HG02852 (cell line): ENCODE measurements at regions not wholly inside any gene's neighbourhood (a gene's known extent, or its start where the extent isn't known, plus 50 kb on each side); places are given as distances from the start of the nearest gene placed in this dataset.

Experiments used
- ATAC-seq: cut with Tn5 transposase; IDR thresholded peaks from one replicate; pipeline ENCODE4 v1.9.1; 2021; ENCODE audit warnings: mild to moderate bottlenecking, moderate library complexity; ENCODE audit not compliant: unreplicated experiment

- no peak for ATAC-seq
Measured at GRCh38 chr10:35922876-35923600, 280.9 kb upstream of the FZD8 start.

GRCh38 chr10:35921866-35922350 lies 279.8 kb upstream of the FZD8 start:
- no peak for ATAC-seq

GRCh38 chr10:35916791-35917190 lies 274.7 kb upstream of the FZD8 start:
- ATAC-seq, result no peak

GRCh38 chr10:35913628-35914027 lies 271.5 kb upstream of the FZD8 start:
- ATAC-seq, result no peak

GRCh38 chr10:35912615-35913569 lies 270.8 kb upstream of the FZD8 start:
- ATAC-seq, result no peak

GRCh38 chr10:35911954-35912353 lies 269.9 kb upstream of the FZD8 start:
- no peak for ATAC-seq

- ATAC-seq, result no peak
Measured at GRCh38 chr10:35911233-35911632, 269.1 kb upstream of the FZD8 start.

GRCh38 chr10:35910234-35910633 lies 268.1 kb upstream of the FZD8 start:
- no peak for ATAC-seq

GRCh38 chr10:35909121-35909720 lies 267.1 kb upstream of the FZD8 start:
- ATAC-seq, result no peak

GRCh38 chr10:35908451-35908850 lies 266.4 kb upstream of the FZD8 start:
- ATAC-seq, result no peak

GRCh38 chr10:35907548-35907947 lies 265.5 kb upstream of the FZD8 start:
- ATAC-seq, result no peak

- ATAC-seq, result no peak
Measured at GRCh38 chr10:35906155-35906554, 264.1 kb upstream of the FZD8 start.

- no peak for ATAC-seq
Measured at GRCh38 chr10:35903021-35903420, 260.9 kb upstream of the FZD8 start.

- no peak for ATAC-seq
Measured at GRCh38 chr10:35898716-35899440, 256.8 kb upstream of the FZD8 start.

- no peak for ATAC-seq
Measured at GRCh38 chr10:35896001-35896400, 253.9 kb upstream of the FZD8 start.

GRCh38 chr10:35895331-35895730 lies 253.2 kb upstream of the FZD8 start:
- ATAC-seq, result no peak

- no peak for ATAC-seq
Measured at GRCh38 chr10:35892526-35892925, 250.4 kb upstream of the FZD8 start.

- ATAC-seq, result no peak
Measured at GRCh38 chr10:35890676-35891495, 248.8 kb upstream of the FZD8 start.

- no peak for ATAC-seq
Measured at GRCh38 chr10:35889971-35890675, 248.0 kb upstream of the FZD8 start.
